GM10266 (cell line): ENCODE measurements at regions not wholly inside any gene's neighbourhood (a gene's known extent, or its start where the extent isn't known, plus 50 kb on each side); places are given as distances from the start of the nearest gene placed in this dataset.

Source experiments
- DNase-seq: peaks from one replicate; pipeline ENCODE4 v3.0.0; 2012; ENCODE audit errors: extremely low spot score
- TF ChIP-seq, protein P1 (sequence below): IDR thresholded peaks from 2 replicates; pipeline ENCODE4 v1.5.1; 2012; ENCODE audit warnings: mild to moderate bottlenecking, low read depth; ENCODE audit not compliant: control insufficient read depth, insufficient read depth; ENCODE audit errors: missing control alignments

DNA sequence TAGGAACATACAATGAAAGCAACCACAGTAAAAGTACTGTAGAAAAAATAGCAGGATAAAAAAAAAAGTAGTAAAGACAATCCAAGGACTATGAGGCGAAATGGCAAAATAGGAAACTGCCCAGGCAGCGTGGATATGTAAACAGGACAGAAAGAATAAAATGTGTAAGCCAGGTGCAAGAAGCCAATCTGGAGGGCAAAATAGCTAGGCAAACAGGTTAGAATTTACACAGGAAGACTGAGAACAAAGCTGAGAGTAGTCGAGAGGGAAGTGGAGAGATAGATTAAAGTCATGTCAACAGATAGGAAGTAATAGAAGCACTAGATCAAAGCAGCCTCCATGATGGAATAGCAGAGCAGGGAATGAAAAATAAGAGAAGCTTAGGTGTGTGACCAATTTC is 124.2 kb upstream of the B3GALT2 start:
- TF ChIP-seq, protein P1, sequence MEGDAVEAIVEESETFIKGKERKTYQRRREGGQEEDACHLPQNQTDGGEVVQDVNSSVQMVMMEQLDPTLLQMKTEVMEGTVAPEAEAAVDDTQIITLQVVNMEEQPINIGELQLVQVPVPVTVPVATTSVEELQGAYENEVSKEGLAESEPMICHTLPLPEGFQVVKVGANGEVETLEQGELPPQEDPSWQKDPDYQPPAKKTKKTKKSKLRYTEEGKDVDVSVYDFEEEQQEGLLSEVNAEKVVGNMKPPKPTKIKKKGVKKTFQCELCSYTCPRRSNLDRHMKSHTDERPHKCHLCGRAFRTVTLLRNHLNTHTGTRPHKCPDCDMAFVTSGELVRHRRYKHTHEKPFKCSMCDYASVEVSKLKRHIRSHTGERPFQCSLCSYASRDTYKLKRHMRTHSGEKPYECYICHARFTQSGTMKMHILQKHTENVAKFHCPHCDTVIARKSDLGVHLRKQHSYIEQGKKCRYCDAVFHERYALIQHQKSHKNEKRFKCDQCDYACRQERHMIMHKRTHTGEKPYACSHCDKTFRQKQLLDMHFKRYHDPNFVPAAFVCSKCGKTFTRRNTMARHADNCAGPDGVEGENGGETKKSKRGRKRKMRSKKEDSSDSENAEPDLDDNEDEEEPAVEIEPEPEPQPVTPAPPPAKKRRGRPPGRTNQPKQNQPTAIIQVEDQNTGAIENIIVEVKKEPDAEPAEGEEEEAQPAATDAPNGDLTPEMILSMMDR: no peak
- DNase-seq: no peak

DNA sequence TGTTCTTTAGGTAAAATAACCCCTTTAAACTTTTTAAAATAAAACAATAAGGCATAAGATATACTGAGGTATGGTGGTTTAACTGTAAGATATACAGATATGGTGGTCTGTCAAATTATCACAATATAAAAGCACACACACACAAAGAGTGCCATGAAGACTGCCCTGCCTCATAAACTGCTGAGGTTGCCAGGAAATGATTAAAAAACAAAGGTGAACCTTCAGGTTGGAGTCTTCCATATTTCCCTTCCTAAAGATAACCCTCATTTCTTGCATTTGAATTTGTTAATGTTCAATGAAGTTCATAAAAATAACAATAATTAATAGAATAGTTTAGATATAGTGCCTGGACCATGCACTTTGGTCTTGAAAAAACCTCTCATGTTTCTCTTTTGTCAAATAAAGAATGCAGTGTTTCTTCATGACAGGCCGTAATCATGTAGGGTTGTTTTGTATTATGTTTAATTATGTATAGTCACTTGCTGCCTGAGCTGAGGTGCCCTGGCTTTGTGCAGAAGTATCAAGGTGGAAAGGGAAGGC is 123.6 kb upstream of the B3GALT2 start:
- TF ChIP-seq, protein P1: no peak
- no peak for DNase-seq

DNA sequence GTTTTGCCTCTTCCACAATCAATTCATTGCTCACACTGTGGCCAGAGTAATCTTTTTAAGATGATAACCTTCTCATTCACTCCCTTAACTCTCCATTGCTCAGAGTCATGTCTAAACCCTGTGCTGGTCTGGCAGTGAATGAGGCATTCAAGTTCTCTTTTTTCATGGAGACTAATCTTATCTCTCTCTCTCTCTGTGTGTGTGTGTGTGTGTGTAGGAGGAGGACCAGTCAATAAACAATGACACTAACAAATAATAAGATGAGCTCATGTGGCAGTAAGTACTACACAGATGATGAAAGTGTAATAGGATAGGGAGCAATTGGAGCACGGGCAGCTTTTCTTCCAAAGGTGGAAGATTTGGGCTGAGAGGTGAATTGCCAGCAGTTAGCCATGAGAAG is 122.0 kb upstream of the B3GALT2 start:
- TF ChIP-seq, protein P1: no peak
- no peak for DNase-seq

DNA sequence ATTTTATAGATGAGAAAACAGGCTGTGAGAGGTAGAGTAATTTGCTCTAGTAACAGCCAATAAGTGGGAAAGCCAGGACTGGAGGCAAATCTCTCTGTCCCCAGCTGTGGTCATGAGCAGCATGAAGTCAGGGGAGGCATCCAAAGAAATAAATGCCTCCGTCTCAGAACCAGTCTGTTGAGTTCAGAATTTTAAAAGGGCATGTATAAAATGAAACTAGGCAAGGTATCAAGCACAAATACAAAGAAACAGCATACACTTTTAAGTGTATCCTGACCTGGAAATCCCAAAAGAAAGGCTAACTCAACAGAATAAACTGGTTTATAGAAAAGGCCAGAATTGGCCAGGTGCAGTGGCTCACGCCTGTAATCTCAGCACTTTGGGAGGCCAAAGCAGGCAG is 120.0 kb upstream of the B3GALT2 start:
- DNase-seq: no peak
- TF ChIP-seq, protein P1: no peak
